Gastroesophageal sphincter (tissue), 3 donors: ENCODE measurements at regions not wholly inside any gene's neighbourhood (a gene's known extent, or its start where the extent isn't known, plus 50 kb on each side); places are given as distances from the start of the nearest gene placed in this dataset.

ENCODE experiments used
- CTCF ChIP-seq, 4 experiments: fragments of 200-600 bp in 2 of 4; fragments of 450-650 bp in 2 of 4; sonication (generic) in 1 of 4; IDR thresholded peaks; one replicate each; pipeline ENCODE4 v1.5.1; 2017 to 2019; ENCODE audit warnings: antibody characterized with exemption in 4 of 4, mild to moderate bottlenecking in 2 of 4, moderate library complexity in 2 of 4
- POLR2A ChIP-seq, 2 donors: fragments of 450-650 bp; IDR thresholded peaks; one replicate each; pipeline ENCODE4 v1.6.1; 2017; ENCODE audit warnings: antibody characterized with exemption in 2 of 2, mild to moderate bottlenecking in 2 of 2, moderate library complexity in 1 of 2

- TF ChIP-seq POLR2A (IDR thresholded peaks at IDR 0.05) (no peak), CTCF (IDR thresholded peaks at IDR 0.05) (no peak)
Observed at GRCh38 chr5:24737163-24737562, 92.4 kb upstream of the CDH10 start.
